PC-3 (cell line): ENCODE measurements at regions not wholly inside any gene's neighbourhood (a gene's known extent, or its start where the extent isn't known, plus 50 kb on each side); places are given as distances from the start of the nearest gene placed in this dataset.

Experiments used
- ATAC-seq: fragments of 200-7000 bp; cut with Tn5 transposase; 2 replicates; pipeline ENCODE4 v1.9.1; 2020; ENCODE audit warnings: mild to moderate bottlenecking, moderate library complexity
- BruUV-seq: library from RNA; stranded (reverse); fragments of 400-500 nt; replicated peaks from 2 replicates; lab custom pipeline; 2021; lab: Mats Ljungman, UMichigan
- CTCF ChIA-PET: fragments of 300-600 bp; sonication (Branson Sonifier 250); formaldehyde crosslinking; loops from one replicate; lab custom pipeline; 2022; ENCODE audit warnings: antibody characterized with exemption; lab: Charles Lee
- POLR2A ChIA-PET: fragments of 300-600 bp; sonication (Branson Sonifier 250); formaldehyde crosslinking; loops from one replicate; lab custom pipeline; 2022; ENCODE audit warnings: antibody characterized with exemption; ENCODE audit not compliant: unreplicated experiment; lab: Charles Lee
- DNase-seq: peaks from one replicate; pipeline ENCODE4 v3.0.0-alpha.2; 2015
- H2AFZ ChIP-seq: fragments of 300-600 bp; sonication (generic); 2 replicates; pipeline ENCODE4 v1.6.0; 2016; ENCODE audit warnings: antibody characterized with exemption, low read length
- H3F3A ChIP-seq: fragments of 300-600 bp; sonication (generic); one replicate; pipeline ENCODE4 v1.6.0; 2017; ENCODE audit warnings: antibody characterized with exemption, low read length, control low read depth, mild to moderate bottlenecking; ENCODE audit not compliant: unreplicated experiment
- H3K27ac ChIP-seq: fragments of 300-600 bp; sonication (generic); 2 replicates; pipeline ENCODE4 v1.5.1; 2016; ENCODE audit warnings: mild to moderate bottlenecking, low read length
- H3K27me3 ChIP-seq: fragments of 300-600 bp; sonication (generic); 2 replicates; pipeline ENCODE4 v1.6.1; 2016; ENCODE audit warnings: low read length, mixed read lengths
- H3K36me3 ChIP-seq: fragments of 300-600 bp; sonication (generic); 2 replicates; pipeline ENCODE4 v1.6.1; 2016; ENCODE audit warnings: low read depth, mixed run types, low read length, mixed read lengths
- H3K4me1 ChIP-seq: fragments of 300-600 bp; sonication (generic); 2 replicates; pipeline ENCODE4 v1.5.1; 2016; ENCODE audit warnings: low read length; ENCODE audit not compliant: insufficient read depth
- H3K4me2 ChIP-seq: fragments of 300-600 bp; sonication (generic); 2 replicates; pipeline ENCODE4 v1.6.0; 2016; ENCODE audit warnings: low read length
- H3K4me3 ChIP-seq: fragments of 300-600 bp; sonication (generic); 2 replicates; pipeline ENCODE4 v1.5.1; 2016; ENCODE audit warnings: mild to moderate bottlenecking, low read length, mixed read lengths
- H3K79me2 ChIP-seq: fragments of 300-600 bp; sonication (generic); 2 replicates; pipeline ENCODE4 v1.6.1; 2017; ENCODE audit warnings: low read length, mixed read lengths
- H3K9ac ChIP-seq: fragments of 300-600 bp; sonication (generic); 2 replicates; pipeline ENCODE4 v1.6.0; 2016; ENCODE audit warnings: mild to moderate bottlenecking, low read length
- H3K9me2 ChIP-seq: fragments of 300-600 bp; sonication (generic); replicated peaks from 2 replicates; pipeline ENCODE4 v1.6.1; 2016; ENCODE audit warnings: mixed run types, low read length, mixed read lengths
- H3K9me3 ChIP-seq: fragments of 300-600 bp; sonication (generic); 2 replicates; pipeline ENCODE4 v1.6.1; 2016; ENCODE audit warnings: low read length, mixed read lengths
- H4K20me1 ChIP-seq: fragments of 300-600 bp; sonication (generic); 2 replicates; pipeline ENCODE4 v1.6.1; 2016; ENCODE audit warnings: low read length, mixed read lengths
- EZH2 ChIP-seq: fragments of 300-600 bp; sonication (generic); IDR thresholded peaks from one replicate; pipeline ENCODE4 v1.6.1; 2017; ENCODE audit warnings: antibody characterized with exemption, mild to moderate bottlenecking, low read length; ENCODE audit not compliant: unreplicated experiment
- EZH2phosphoT487 ChIP-seq: fragments of 300-600 bp; sonication (generic); IDR thresholded peaks from 2 replicates; pipeline ENCODE4 v1.6.1; 2018; ENCODE audit warnings: mild to moderate bottlenecking, antibody characterized with exemption, low read length, borderline replicate concordance
- intact Hi-C: fragments of 100-400 bp; cut with micrococcal nuclease; formaldehyde crosslinking; loops from 2 replicates; pipeline ENCODE4 v1.9.0; 2023
- TF ChIP-seq, protein P1 (sequence below): fragments of 300-600 bp; sonication (generic); conservative IDR thresholded peaks from 2 replicates; pipeline ENCODE4 v1.5.1; 2017; ENCODE audit warnings: antibody characterized with exemption, low read depth, mild to moderate bottlenecking, low read length

DNA sequence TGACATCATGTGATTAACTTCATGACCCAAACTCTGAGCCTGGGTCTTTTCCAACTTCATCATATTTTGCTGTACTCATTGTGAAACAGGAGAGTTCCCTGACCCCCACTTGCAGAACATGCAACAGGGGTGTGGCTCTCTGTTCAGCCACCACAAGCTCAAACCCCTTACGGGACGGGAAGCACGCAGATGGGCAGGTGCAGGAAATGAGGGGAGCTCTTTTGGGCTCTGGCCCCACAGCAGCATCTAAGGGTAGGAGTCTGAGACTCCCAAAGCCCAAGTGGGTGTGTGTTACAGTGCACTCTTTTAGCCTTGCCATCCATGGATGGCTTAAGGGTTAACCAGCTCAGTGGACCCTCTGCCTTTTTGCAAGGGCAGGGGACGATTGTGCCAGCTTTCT, 599.5 kb upstream of the SMIM31 start:
- Histone ChIP-seq H4K20me1 (no peaks in the 10 kb centered on the region), H3K9me2 (no peaks in the 10 kb centered on the region), H3K4me3 (no peak overlapping the region), H3K36me3 (no peaks in the 10 kb centered on the region), H3K4me1 (no peaks in the 10 kb centered on the region), H3K9me3 (no peaks in the 10 kb centered on the region), H3K9ac (no peak overlapping the region), H3K4me2 (no peak overlapping the region), H2AFZ (no peak overlapping the region), H3K27me3 (no peaks in the 10 kb centered on the region), H3K79me2 (no peaks in the 10 kb centered on the region), H3F3A (no peaks in the 10 kb centered on the region), H3K27ac (no peak overlapping the region)
- no peak for DNase-seq
- no TSS peak for BruUV-seq
- ATAC-seq = no peak
- no peak for TF ChIP-seq EZH2
- TF ChIP-seq EZH2phosphoT487 = no peak
- TF ChIP-seq, protein P1, sequence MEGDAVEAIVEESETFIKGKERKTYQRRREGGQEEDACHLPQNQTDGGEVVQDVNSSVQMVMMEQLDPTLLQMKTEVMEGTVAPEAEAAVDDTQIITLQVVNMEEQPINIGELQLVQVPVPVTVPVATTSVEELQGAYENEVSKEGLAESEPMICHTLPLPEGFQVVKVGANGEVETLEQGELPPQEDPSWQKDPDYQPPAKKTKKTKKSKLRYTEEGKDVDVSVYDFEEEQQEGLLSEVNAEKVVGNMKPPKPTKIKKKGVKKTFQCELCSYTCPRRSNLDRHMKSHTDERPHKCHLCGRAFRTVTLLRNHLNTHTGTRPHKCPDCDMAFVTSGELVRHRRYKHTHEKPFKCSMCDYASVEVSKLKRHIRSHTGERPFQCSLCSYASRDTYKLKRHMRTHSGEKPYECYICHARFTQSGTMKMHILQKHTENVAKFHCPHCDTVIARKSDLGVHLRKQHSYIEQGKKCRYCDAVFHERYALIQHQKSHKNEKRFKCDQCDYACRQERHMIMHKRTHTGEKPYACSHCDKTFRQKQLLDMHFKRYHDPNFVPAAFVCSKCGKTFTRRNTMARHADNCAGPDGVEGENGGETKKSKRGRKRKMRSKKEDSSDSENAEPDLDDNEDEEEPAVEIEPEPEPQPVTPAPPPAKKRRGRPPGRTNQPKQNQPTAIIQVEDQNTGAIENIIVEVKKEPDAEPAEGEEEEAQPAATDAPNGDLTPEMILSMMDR = no peak
- CTCF ChIA-PET = no interaction called here
- POLR2A ChIA-PET = no interaction called here
- intact Hi-C loops = no loop called here

DNA sequence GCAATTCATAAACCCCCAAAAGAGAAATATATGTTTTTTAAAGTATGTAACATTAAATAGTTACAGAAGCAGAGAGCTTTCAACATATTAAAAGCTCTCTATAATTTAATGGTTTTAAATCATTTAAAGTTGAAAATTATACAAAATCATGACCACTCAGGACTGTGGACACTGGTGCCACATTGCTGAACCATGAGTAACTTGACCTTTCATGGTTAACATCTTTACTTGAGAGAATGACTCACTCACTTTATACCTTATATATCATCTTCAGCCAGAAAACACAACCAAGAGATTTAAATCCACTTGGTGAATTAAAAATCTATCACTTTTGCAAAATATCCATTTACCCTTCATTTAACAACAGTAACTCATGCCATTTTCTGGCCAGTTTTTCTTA, 584.3 kb upstream of the SMIM31 start:
- Histone ChIP-seq H3K9ac (no peak overlapping the region), H3F3A (no peaks in the 10 kb centered on the region), H3K9me3 (no peaks in the 10 kb centered on the region), H3K79me2 (no peaks in the 10 kb centered on the region), H3K4me3 (no peak overlapping the region), H2AFZ (no peak overlapping the region), H3K4me2 (0 out of 2 replicates have a peak overlapping the region, but pooled peaks have one; percentile 13), H3K9me2 (no peaks in the 10 kb centered on the region), H4K20me1 (no peaks in the 10 kb centered on the region), H3K36me3 (no peaks in the 10 kb centered on the region), H3K27me3 (no peaks in the 10 kb centered on the region), H3K4me1 (peaks cover 11% of the 10 kb centered on the region), H3K27ac (no peak overlapping the region)
- intact Hi-C loops = no loop called here
- ATAC-seq (peak; percentile 90), DNase-seq (peak; percentile 70)
- CTCF ChIA-PET = no interaction called here
- TF ChIP-seq EZH2 (no peak), EZH2phosphoT487 (no peak)
- TF ChIP-seq, protein P1 = no peak
- POLR2A ChIA-PET = no interaction called here
- no TSS peak for BruUV-seq

DNA sequence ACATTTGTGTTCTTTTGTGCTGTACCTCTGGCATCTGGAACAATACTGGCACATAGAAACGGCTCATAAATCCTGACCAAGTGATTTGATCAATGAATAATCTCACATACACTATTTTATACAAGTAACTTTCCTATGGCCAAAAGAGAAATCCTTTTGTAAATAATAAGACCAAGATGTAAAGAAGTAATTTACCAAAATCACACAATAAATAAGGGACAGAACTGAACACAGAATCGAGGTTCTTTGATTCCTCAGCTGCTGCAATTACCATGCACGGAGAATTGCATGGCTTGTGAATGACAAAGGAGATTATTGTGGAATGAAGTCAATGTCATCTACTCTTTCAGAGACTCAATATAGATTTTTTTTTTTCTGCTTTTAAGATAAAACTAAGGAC, 576.8 kb upstream of the SMIM31 start:
- H3K27me3 ChIP-seq = no peaks in the 10 kb centered on the region
- H3K27ac ChIP-seq = no peak overlapping the region
- no peaks in the 10 kb centered on the region for H3K36me3 ChIP-seq
- CTCF ChIA-PET = no interaction called here
- DNase-seq (no peak), ATAC-seq (no peak)
- no TSS peak for BruUV-seq
- no peaks in the 10 kb centered on the region for H3K79me2 ChIP-seq
- no peaks in the 10 kb centered on the region for H3K9me3 ChIP-seq
- TF ChIP-seq, protein P1 = no peak
- no peak for TF ChIP-seq EZH2phosphoT487
- TF ChIP-seq EZH2 = no peak
- no peaks in the 10 kb centered on the region for H4K20me1 ChIP-seq
- H3K9me2 ChIP-seq = no peaks in the 10 kb centered on the region
- POLR2A ChIA-PET = no interaction called here
- H3K9ac ChIP-seq = no peak overlapping the region
- intact Hi-C loops = no loop called here
- H3K4me1 ChIP-seq = no peaks in the 10 kb centered on the region
- no peak overlapping the region for H3K4me3 ChIP-seq
- no peak overlapping the region for H3K4me2 ChIP-seq
- no peak overlapping the region for H2AFZ ChIP-seq
- no peaks in the 10 kb centered on the region for H3F3A ChIP-seq
